ENCODE measurements at regions not wholly inside any gene's neighbourhood (a gene's known extent, or its start where the extent isn't known, plus 50 kb on each side); places are given as distances from the start of the nearest gene placed in this dataset.

DNA sequence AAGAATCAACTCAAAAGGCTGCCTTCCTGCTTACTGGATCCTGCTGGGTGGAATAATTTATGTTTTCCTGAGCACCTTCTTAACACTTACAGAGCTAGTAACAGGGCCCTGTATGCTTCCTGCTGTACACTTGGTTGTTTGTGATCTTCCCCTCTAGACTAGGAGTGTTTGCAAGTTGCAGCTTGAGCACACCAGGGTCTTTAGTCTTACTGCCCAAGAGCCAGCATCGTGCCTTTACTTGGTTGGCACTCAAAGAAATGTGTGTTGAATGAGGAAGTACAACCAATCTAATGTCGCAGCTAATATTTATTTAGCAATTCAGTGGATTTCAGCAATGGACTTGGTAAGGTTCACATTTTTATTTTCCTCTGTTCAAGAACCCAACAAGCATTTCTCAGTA, 57.5 kb upstream of the HAND1 start:
- BruUV-seq (replicated peaks) = no TSS peak
- Histone ChIP-seq H3K4me1 (ENCODE audit: control insufficient read depth in 1 of 2, insufficient read depth in 2 of 2, low read length in 2 of 2) (no peaks in the 10 kb centered on the region), H3K9me3 (ENCODE audit: control insufficient read depth in 1 of 2, insufficient read depth in 1 of 2, low read depth in 1 of 2, low read length in 2 of 2) (no peaks in the 10 kb centered on the region), H3K27ac (ENCODE audit: low read depth, low read length) (no peak overlapping the region), H3K36me3 (ENCODE audit: control insufficient read depth in 1 of 2, insufficient read depth in 2 of 2, low read length in 2 of 2) (no peaks in the 10 kb centered on the region), H3K4me2 (ENCODE audit: low read length) (no peak overlapping the region), H3K79me2 (ENCODE audit: insufficient read depth, low read length) (no peaks in the 10 kb centered on the region), H4K20me1 (ENCODE audit: insufficient read depth) (no peaks in the 10 kb centered on the region), H2AFZ (ENCODE audit: low read depth, low read length, poor library complexity, severe bottlenecking) (no peak overlapping the region), H3K27me3 (ENCODE audit: insufficient read depth, low read length) (no peaks in the 10 kb centered on the region), H3K4me3 (replicated peaks in 1 of 2; ENCODE audit: low read depth in 1 of 2, low read length in 2 of 2) (no peak overlapping the region), H3K9ac (ENCODE audit: low read length) (no peak overlapping the region), H3K9me2 (ENCODE audit: insufficient read depth) (no peaks in the 10 kb centered on the region)
- intact Hi-C loops (cut with micrococcal nuclease) = no loop called here
- ATAC-seq (no peak), DNase-seq (ENCODE audit: low read depth, low spot score) (no peak)
- ChIA-PET POLR2A (no interaction called here), CTCF (no interaction called here), RAD21 (ENCODE audit: low non-redundant PET in 1 of 2, low total read pairs in 2 of 2, uncharacterized antibody in 2 of 2, unreplicated experiment in 2 of 2) (no interaction called here)
- TF ChIP-seq TCF7L2 (IDR thresholded peaks at IDR 0.05; ENCODE audit: borderline replicate concordance, extremely low read depth, insufficient read depth, insufficient read length) = no peak
- TF ChIP-seq YY1 (IDR thresholded peaks at IDR 0.05; ENCODE audit: extremely low read depth, insufficient replicate concordance, low read depth, low read length) = no peak
- no peak for TF ChIP-seq ZBTB33 (IDR thresholded peaks at IDR 0.05; ENCODE audit: extremely low read depth, insufficient replicate concordance, low read length)
- TF ChIP-seq, protein P1, sequence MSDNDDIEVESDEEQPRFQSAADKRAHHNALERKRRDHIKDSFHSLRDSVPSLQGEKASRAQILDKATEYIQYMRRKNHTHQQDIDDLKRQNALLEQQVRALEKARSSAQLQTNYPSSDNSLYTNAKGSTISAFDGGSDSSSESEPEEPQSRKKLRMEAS (IDR thresholded peaks at IDR 0.05) = no peak
- no peak for TF ChIP-seq CBX3 (IDR thresholded peaks at IDR 0.05; ENCODE audit: low read depth)
- TF ChIP-seq SIN3A (IDR thresholded peaks at IDR 0.05; ENCODE audit: low read depth) = no peak
- TF ChIP-seq POLR2AphosphoS5 (IDR thresholded peaks at IDR 0.05; ENCODE audit: low read depth, low read length) = no peak
- no peak for TF ChIP-seq FOSL1 (IDR thresholded peaks at IDR 0.05; ENCODE audit: low read depth)
- TF ChIP-seq JUND (IDR thresholded peaks at IDR 0.05) = no peak
